Neural cell (in vitro differentiated cells): ENCODE measurements at regions not wholly inside any gene's neighbourhood (a gene's known extent, or its start where the extent isn't known, plus 50 kb on each side); places are given as distances from the start of the nearest gene placed in this dataset.

Experiments used
- TAF1 ChIP-seq: IDR thresholded peaks from 2 replicates; pipeline ENCODE4 v1.6.1; 2012; ENCODE audit warnings: low read depth
- TF ChIP-seq, protein P1 (sequence below): fragments of 450-650 bp; IDR thresholded peaks from 2 replicates; pipeline ENCODE4 v1.5.1; 2014; ENCODE audit warnings: antibody characterized with exemption, mild to moderate bottlenecking, moderate library complexity; ENCODE audit not compliant: poor library complexity, severe bottlenecking

DNA sequence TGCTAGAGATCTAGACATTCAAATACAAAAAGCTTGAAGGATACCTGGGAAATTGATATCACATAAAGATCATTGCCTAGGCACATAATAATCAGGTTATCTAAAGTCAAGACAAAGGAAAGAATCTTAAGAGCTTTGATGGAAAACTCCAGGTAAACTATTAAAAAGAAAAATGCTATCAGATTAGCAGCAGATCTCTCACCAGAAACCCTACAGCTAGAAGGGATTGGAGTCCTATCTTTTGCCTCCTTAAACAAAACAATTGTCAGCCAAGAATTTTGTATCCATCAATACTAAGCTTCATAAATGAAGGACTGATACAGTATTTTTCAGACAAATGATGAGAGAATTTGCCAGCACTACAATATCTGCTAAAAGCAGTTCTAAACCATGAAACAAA, 682.4 kb upstream of the ATXN8OS start:
- no peak for TF ChIP-seq TAF1
- TF ChIP-seq, protein P1, sequence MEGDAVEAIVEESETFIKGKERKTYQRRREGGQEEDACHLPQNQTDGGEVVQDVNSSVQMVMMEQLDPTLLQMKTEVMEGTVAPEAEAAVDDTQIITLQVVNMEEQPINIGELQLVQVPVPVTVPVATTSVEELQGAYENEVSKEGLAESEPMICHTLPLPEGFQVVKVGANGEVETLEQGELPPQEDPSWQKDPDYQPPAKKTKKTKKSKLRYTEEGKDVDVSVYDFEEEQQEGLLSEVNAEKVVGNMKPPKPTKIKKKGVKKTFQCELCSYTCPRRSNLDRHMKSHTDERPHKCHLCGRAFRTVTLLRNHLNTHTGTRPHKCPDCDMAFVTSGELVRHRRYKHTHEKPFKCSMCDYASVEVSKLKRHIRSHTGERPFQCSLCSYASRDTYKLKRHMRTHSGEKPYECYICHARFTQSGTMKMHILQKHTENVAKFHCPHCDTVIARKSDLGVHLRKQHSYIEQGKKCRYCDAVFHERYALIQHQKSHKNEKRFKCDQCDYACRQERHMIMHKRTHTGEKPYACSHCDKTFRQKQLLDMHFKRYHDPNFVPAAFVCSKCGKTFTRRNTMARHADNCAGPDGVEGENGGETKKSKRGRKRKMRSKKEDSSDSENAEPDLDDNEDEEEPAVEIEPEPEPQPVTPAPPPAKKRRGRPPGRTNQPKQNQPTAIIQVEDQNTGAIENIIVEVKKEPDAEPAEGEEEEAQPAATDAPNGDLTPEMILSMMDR: no peak
